HepG2 (cell line): ENCODE measurements at regions not wholly inside any gene's neighbourhood (a gene's known extent, or its start where the extent isn't known, plus 50 kb on each side); places are given as distances from the start of the nearest gene placed in this dataset.
"Not testable (repeated sequence)": the region's sequence is repeated elsewhere in the genome, so short reads cannot be mapped to it uniquely, and the experiment has no call there.

ENCODE experiments used
- ATAC-seq: fragments of 200-7000 bp; cut with Tn5 transposase; 3 replicates; pipeline ENCODE4 v1.9.1; 2020; ENCODE audit warnings: mild to moderate bottlenecking, moderate library complexity
- BruUV-seq: library from RNA; stranded (reverse); fragments of 400-500 nt; replicated peaks from 2 replicates; lab custom pipeline; 2021; lab: Mats Ljungman, UMichigan
- CTCF ChIA-PET: fragments of 300-600 bp; formaldehyde crosslinking; extraction: SDS; loops from one replicate; lab custom pipeline; 2021; ENCODE audit warnings: low total read pairs, inconsistent platforms, low intra/inter-chr PET ratio; lab: Yijun Ruan, JAX
- POLR2A ChIA-PET: fragments of 350-600 bp; sonication (Branson Sonifier 250); formaldehyde crosslinking; loops from one replicate; lab custom pipeline; 2020; ENCODE audit warnings: antibody characterized with exemption, inconsistent platforms; lab: Yijun Ruan, JAX
- DNase-seq: peaks from one replicate; pipeline ENCODE4 v3.0.0-alpha.2; 2015; ENCODE audit warnings: low spot score
- FAIRE-seq: peaks from 3 replicates; lab custom pipeline; 2011; peaks lifted over from hg19 to GRCh38; lab: Jason Lieb, UNC
- H2AFZ ChIP-seq: one replicate; pipeline ENCODE4 v1.6.1; 2011; ENCODE audit warnings: low read length, inconsistent platforms
- H3K27ac ChIP-seq: fragments of 300-600 bp; 3 replicates; pipeline ENCODE4 v1.8.0; 2011; ENCODE audit warnings: mixed run types, mild to moderate bottlenecking, mixed read lengths, low read length, inconsistent platforms; ENCODE audit not compliant: insufficient read depth; ENCODE audit errors: extremely low read length
- H3K27me3 ChIP-seq, 2 experiments: fragments of 200-600 bp in 1 of 2; 2 replicates in 1 of 2; 3 replicates in 1 of 2; pipeline versions ENCODE4 v1.6.0 to v1.8.0; 2011; ENCODE audit warnings: low read length in 2 of 2, mild to moderate bottlenecking in 2 of 2, moderate library complexity in 2 of 2, inconsistent platforms in 1 of 2; ENCODE audit not compliant: insufficient read depth in 2 of 2, control insufficient read depth in 1 of 2
- H3K36me3 ChIP-seq, 2 experiments: fragments of 200-600 bp in 1 of 2; replicated peaks in 1 of 2; 2 replicates in 1 of 2; 3 replicates in 1 of 2; pipeline versions ENCODE4 v1.5.1 to v1.8.0; 2011; ENCODE audit warnings: low read length in 2 of 2, inconsistent platforms in 1 of 2; ENCODE audit not compliant: insufficient read depth in 2 of 2, control insufficient read depth in 1 of 2
- H3K4me1 ChIP-seq: 2 replicates; pipeline ENCODE4 v1.5.1; 2012; ENCODE audit warnings: low read length, inconsistent platforms; ENCODE audit not compliant: insufficient read depth
- H3K4me2 ChIP-seq: 2 replicates; pipeline ENCODE4 v1.6.0; 2011; ENCODE audit warnings: low read depth, low read length, inconsistent platforms
- H3K4me3 ChIP-seq, 3 experiments: fragments of 200-600 bp in 1 of 3; sonication (generic), shearing (Covaris generic) in 1 of 3; replicated peaks in 1 of 3; 2 replicates each; pipeline ENCODE4 v1.5.1; 2011 to 2016; ENCODE audit warnings: low read length in 3 of 3, inconsistent platforms in 2 of 3, low read depth in 2 of 3, mild to moderate bottlenecking in 2 of 3, control low read depth in 1 of 3, mixed read lengths in 1 of 3; ENCODE audit not compliant: insufficient read depth in 1 of 3
- H3K79me2 ChIP-seq: one replicate; pipeline ENCODE4 v1.6.1; 2011; ENCODE audit warnings: low read length, inconsistent platforms; ENCODE audit not compliant: insufficient read depth
- H3K9ac ChIP-seq: 2 replicates; pipeline ENCODE4 v1.6.0; 2011; ENCODE audit warnings: mild to moderate bottlenecking, low read depth, low read length, inconsistent platforms; ENCODE audit not compliant: insufficient read depth
- H3K9me3 ChIP-seq: 2 replicates; pipeline ENCODE4 v1.5.1; 2012; ENCODE audit warnings: mild to moderate bottlenecking, low read length
- H4K20me1 ChIP-seq: 2 replicates; pipeline ENCODE4 v1.6.0; 2011; ENCODE audit warnings: inconsistent platforms, mild to moderate bottlenecking, low read length, moderate library complexity; ENCODE audit not compliant: insufficient read depth
- MAFF ChIP-seq: IDR thresholded peaks from 2 replicates; pipeline ENCODE4 v1.6.1; 2011; ENCODE audit warnings: low read depth, low read length, improper control_type of control experiment
- MAFK ChIP-seq, 2 experiments: IDR thresholded peaks in 1 of 2; conservative IDR thresholded peaks in 1 of 2; 2 replicates each; pipeline ENCODE4 v1.6.1; 2011; ENCODE audit warnings: improper control_type of control experiment in 2 of 2, low read length in 2 of 2
- ONECUT2 ChIP-seq: sonication (generic); formaldehyde crosslinking; IDR thresholded peaks from 2 replicates; pipeline ENCODE4 v1.4.0; 2020; ENCODE audit warnings: missing genetic modification reagents
- SIN3A ChIP-seq: IDR thresholded peaks from 2 replicates; pipeline ENCODE4 v1.6.1; 2011; ENCODE audit warnings: low read depth, mild to moderate bottlenecking, control low read depth, low read length, borderline replicate concordance
- TCF7L2 ChIP-seq: IDR thresholded peaks from 2 replicates; pipeline ENCODE4 v1.6.1; 2011; ENCODE audit warnings: mild to moderate bottlenecking, low read depth, low read length, moderate library complexity
- ZNF563 ChIP-seq: sonication (generic); formaldehyde crosslinking; IDR thresholded peaks from 2 replicates; pipeline ENCODE4 v1.8.0; 2022; ENCODE audit warnings: mild to moderate bottlenecking, moderate library complexity, missing genetic modification reagents
- WGBS: methylation state at CpG from one replicate; pipeline ENCODE4 v1.1.6; 2017; ENCODE audit warnings: low lambda C conversion rate; 5-methylcytosine and 5-hydroxymethylcytosine counted together
- in situ Hi-C: cut with HindIII; loops from 2 replicates; pipeline ENCODE4 v1.10.0; 2017; ENCODE audit warnings: low pct_unique_long_range_greater_than_20kb; ENCODE audit not compliant: extremely low pct_ligation_motif_present
- intact Hi-C: fragments of 100-400 bp; cut with micrococcal nuclease; formaldehyde crosslinking; loops from one replicate; pipeline ENCODE4 v1.10.0; 2022; ENCODE audit not compliant: unreplicated experiment
- TF ChIP-seq, protein P1 (sequence below): sonication (generic); IDR thresholded peaks from 2 replicates; pipeline ENCODE4 v1.6.1; 2016; ENCODE audit warnings: low read depth, borderline replicate concordance
- TF ChIP-seq, protein P2 (sequence below): IDR thresholded peaks from 2 replicates; pipeline ENCODE4 v1.4.0; 2020; ENCODE audit warnings: mild to moderate bottlenecking, missing genetic modification reagents
- TF ChIP-seq, protein P3 (sequence below): sonication (generic); formaldehyde crosslinking; IDR thresholded peaks from 2 replicates; pipeline ENCODE4 v1.4.0; 2020; ENCODE audit warnings: mild to moderate bottlenecking, missing genetic modification reagents

DNA sequence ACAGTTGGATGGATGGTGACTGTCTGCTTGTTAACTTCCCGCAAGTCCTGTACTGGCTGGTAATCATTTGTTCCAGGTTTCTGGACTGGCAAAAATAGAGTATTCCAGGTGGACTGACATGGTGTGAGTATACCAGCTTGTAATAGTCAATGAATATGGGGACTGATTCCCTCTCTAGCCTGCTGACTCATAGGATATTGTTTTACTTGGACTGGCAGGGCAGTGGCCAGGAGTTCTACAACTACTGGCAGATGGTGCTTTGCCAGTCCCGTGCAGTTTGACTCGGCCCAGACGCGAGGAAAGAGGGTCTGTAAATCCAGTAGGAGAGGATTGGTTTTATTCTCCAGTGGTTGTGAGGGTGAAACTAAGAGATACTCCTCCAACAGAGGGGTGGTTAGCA is 78.0 kb downstream of the PRR15 start (continued):
- TF ChIP-seq, protein P1, sequence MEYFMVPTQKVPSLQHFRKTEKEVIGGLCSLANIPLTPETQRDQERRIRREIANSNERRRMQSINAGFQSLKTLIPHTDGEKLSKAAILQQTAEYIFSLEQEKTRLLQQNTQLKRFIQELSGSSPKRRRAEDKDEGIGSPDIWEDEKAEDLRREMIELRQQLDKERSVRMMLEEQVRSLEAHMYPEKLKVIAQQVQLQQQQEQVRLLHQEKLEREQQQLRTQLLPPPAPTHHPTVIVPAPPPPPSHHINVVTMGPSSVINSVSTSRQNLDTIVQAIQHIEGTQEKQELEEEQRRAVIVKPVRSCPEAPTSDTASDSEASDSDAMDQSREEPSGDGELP, result no peak
- TF ChIP-seq TCF7L2 (no peak), ONECUT2 (CRISPR knock-in tag) (no peak), SIN3A (no peak)
- TF ChIP-seq, protein P2, sequence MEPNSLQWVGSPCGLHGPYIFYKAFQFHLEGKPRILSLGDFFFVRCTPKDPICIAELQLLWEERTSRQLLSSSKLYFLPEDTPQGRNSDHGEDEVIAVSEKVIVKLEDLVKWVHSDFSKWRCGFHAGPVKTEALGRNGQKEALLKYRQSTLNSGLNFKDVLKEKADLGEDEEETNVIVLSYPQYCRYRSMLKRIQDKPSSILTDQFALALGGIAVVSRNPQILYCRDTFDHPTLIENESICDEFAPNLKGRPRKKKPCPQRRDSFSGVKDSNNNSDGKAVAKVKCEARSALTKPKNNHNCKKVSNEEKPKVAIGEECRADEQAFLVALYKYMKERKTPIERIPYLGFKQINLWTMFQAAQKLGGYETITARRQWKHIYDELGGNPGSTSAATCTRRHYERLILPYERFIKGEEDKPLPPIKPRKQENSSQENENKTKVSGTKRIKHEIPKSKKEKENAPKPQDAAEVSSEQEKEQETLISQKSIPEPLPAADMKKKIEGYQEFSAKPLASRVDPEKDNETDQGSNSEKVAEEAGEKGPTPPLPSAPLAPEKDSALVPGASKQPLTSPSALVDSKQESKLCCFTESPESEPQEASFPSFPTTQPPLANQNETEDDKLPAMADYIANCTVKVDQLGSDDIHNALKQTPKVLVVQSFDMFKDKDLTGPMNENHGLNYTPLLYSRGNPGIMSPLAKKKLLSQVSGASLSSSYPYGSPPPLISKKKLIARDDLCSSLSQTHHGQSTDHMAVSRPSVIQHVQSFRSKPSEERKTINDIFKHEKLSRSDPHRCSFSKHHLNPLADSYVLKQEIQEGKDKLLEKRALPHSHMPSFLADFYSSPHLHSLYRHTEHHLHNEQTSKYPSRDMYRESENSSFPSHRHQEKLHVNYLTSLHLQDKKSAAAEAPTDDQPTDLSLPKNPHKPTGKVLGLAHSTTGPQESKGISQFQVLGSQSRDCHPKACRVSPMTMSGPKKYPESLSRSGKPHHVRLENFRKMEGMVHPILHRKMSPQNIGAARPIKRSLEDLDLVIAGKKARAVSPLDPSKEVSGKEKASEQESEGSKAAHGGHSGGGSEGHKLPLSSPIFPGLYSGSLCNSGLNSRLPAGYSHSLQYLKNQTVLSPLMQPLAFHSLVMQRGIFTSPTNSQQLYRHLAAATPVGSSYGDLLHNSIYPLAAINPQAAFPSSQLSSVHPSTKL (CRISPR knock-in tag), result no peak
- TF ChIP-seq, protein P3, sequence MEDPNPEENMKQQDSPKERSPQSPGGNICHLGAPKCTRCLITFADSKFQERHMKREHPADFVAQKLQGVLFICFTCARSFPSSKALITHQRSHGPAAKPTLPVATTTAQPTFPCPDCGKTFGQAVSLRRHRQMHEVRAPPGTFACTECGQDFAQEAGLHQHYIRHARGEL (CRISPR knock-in tag), result no peak
- TF ChIP-seq, all 625 proteins: peak for 0

DNA sequence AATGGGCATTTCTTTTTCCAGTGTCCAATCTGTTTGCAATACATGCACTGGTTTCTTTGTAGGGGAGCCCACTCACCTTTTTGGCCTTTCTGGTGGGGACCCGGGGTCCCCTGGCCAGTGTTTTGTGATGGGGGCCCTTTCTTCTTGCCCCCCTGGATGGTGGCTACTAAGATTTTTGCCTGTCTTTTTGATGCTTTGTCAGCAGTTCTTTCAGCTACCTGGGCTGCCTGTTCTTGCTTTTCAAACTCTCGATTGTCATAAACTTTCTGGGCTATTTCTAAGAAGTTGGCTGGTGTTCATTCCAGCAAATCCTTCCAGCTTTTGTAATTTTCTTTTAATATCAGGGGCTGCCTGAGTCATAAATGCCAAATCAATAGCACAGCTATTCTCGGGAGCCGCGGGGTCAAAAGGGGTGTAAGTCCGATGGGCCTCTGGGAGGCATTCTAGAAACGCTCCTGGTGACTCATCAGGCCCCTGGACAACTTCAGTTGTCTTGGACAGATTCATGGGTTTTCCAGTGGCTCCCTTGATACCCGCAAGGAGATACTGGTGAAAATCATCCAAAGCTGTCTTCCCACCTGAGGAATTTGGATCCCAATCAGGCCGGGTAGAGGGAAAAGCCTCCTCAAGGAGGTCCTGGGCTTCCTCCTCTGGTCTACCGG is 79.0 kb downstream of the PRR15 start:
- Histone ChIP-seq H3K79me2 (no peaks in the 10 kb centered on the region), H3K9ac (no peak overlapping the region), H2AFZ (no peak overlapping the region), H3K36me3 (no peaks in the 10 kb centered on the region), H3K4me3 (no peak overlapping the region), H3K4me1 (no peaks in the 10 kb centered on the region)
- intact Hi-C loops, result no loop called here
- no TSS peak for BruUV-seq
- DNase-seq (no peak), ATAC-seq (no peak), FAIRE-seq (no peak)
- WGBS, result 85% methylated on average over 10 of the region's 10 CpGs
- in situ Hi-C loops, result no loop called here
- ChIA-PET POLR2A (no interaction called here), CTCF (no interaction called here)
- TF ChIP-seq MAFF (0 out of 2 replicates have a peak, but pooled peaks have one; percentile 13), ZNF563 (no peak), MAFK (conservative IDR thresholded peaks at IDR 0.05 in 1 of 2, IDR thresholded peaks at IDR 0.05 in 1 of 2; ENCODE audit: low read length in 2 of 2) (peak; percentile 36 to 65; a peak in 3 of 4 replicates)
- TF ChIP-seq, all 625 proteins: peak for 2
- Histone ChIP-seq H3K27me3 (no peaks in the 10 kb centered on the region), H3K4me2 (no peak overlapping the region), H3K27ac (no peak overlapping the region), H4K20me1 (no peaks in the 10 kb centered on the region), H3K9me3 (no peaks in the 10 kb centered on the region)

DNA sequence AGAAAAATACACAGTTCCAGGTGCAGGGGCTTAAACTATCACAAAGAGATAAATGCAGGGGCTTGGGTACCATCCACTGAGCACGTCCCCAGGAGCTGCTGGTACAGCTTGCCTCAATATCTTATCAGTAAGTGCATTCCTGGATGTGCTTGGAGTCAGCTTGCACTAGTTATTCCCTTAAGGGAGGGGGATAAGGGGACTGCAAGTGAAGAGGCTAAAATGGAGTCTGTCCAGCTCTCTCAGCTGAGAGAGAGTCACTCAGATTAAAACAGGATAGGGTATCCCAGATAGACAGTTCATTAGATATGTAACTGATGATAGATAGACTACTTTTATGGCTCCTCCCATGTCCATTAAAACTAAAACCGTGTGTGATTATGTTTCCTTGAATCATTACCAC is 82.5 kb downstream of the PRR15 start:
- H3K9ac ChIP-seq, H3K4me3 ChIP-seq, ATAC-seq, H3K79me2 ChIP-seq, in situ Hi-C loops, H3K4me1 ChIP-seq, H3K4me2 ChIP-seq, FAIRE-seq, H3K36me3 ChIP-seq, CTCF ChIA-PET, H4K20me1 ChIP-seq, H3K9me3 ChIP-seq, H3K27me3 ChIP-seq, DNase-seq, intact Hi-C loops, H3K27ac ChIP-seq, BruUV-seq, H2AFZ ChIP-seq, POLR2A ChIA-PET: not testable (repeated sequence)
- 61% methylated on average over 2 of the region's 2 CpGs for WGBS
